CD14-positive monocyte (primary cell): ENCODE measurements at regions not wholly inside any gene's neighbourhood (a gene's known extent, or its start where the extent isn't known, plus 50 kb on each side); places are given as distances from the start of the nearest gene placed in this dataset.
A peak's percentile ranks its signal among the peaks of the same experiment; 100 is the strongest.

Experiments
- DNase-seq, 3 donors: peaks; one replicate each; pipeline ENCODE4 v3.0.0-alpha.2; 2011 to 2022
- H2AFZ ChIP-seq: 2 replicates; pipeline ENCODE4 v1.6.0; 2012; ENCODE audit warnings: mild to moderate bottlenecking, low read depth, low read length, inconsistent platforms; ENCODE audit not compliant: insufficient read depth, poor library complexity, severe bottlenecking
- H3K27ac ChIP-seq, 2 donors: 1 replicate in 1 of 2; 2 replicates in 1 of 2; pipeline ENCODE4 v1.5.1; 2012 to 2013; ENCODE audit warnings: low read length in 2 of 2, control low read depth in 1 of 2, inconsistent platforms in 1 of 2, low read depth in 1 of 2, mild to moderate bottlenecking in 1 of 2
- H3K27me3 ChIP-seq, 2 donors: one replicate each; pipeline versions ENCODE4 v1.6.0 to v1.6.1; 2011 to 2013; ENCODE audit warnings: low read length in 2 of 2; ENCODE audit not compliant: control insufficient read depth in 2 of 2, insufficient read depth in 2 of 2
- H3K36me3 ChIP-seq, 2 donors: replicated peaks in 1 of 2; 1 replicate in 1 of 2; 2 replicates in 1 of 2; pipeline versions ENCODE4 v1.5.1 to v1.6.1; 2012 to 2013; ENCODE audit warnings: low read length in 2 of 2, control low read depth in 1 of 2, inconsistent platforms in 1 of 2, mild to moderate bottlenecking in 1 of 2; ENCODE audit not compliant: insufficient read depth in 2 of 2, control insufficient read depth in 1 of 2
- H3K4me1 ChIP-seq, 2 donors: 1 replicate in 1 of 2; 2 replicates in 1 of 2; pipeline versions ENCODE4 v1.5.1 to v1.6.1; 2012 to 2013; ENCODE audit warnings: low read length in 2 of 2, control low read depth in 1 of 2, inconsistent platforms in 1 of 2, mild to moderate bottlenecking in 1 of 2, moderate library complexity in 1 of 2; ENCODE audit not compliant: insufficient read depth in 2 of 2, control insufficient read depth in 1 of 2
- H3K4me2 ChIP-seq: replicated peaks from 2 replicates; pipeline ENCODE3; 2012; ENCODE audit warnings: low read length, moderate library complexity, mild to moderate bottlenecking; ENCODE audit not compliant: poor library complexity, severe bottlenecking; ENCODE audit errors: extremely low read depth
- H3K4me3 ChIP-seq, 3 experiments: fragments of 200-600 bp in 1 of 3; sonication (generic) in 1 of 3; replicated peaks in 1 of 3; 1 replicate in 2 of 3; 2 replicates in 1 of 3; pipeline ENCODE4 v1.5.1; 2011 to 2013; ENCODE audit warnings: low read length in 3 of 3, mild to moderate bottlenecking in 3 of 3, control low read depth in 2 of 3, low read depth in 2 of 3, inconsistent platforms in 1 of 3, moderate library complexity in 1 of 3
- H3K79me2 ChIP-seq: 2 replicates; pipeline ENCODE4 v1.6.0; 2012; ENCODE audit warnings: mild to moderate bottlenecking, control low read depth, inconsistent platforms, low read length, moderate library complexity; ENCODE audit not compliant: insufficient read depth
- H3K9ac ChIP-seq: 2 replicates; pipeline ENCODE4 v1.6.0; 2017; ENCODE audit warnings: low read length, mild to moderate bottlenecking; ENCODE audit not compliant: insufficient read depth, poor library complexity, severe bottlenecking
- H3K9me3 ChIP-seq, 2 donors: replicated peaks in 1 of 2; 1 replicate in 1 of 2; 2 replicates in 1 of 2; pipeline versions ENCODE4 v1.5.1 to v1.6.1; 2012 to 2013; ENCODE audit warnings: low read length in 2 of 2, control low read depth in 1 of 2; ENCODE audit not compliant: control insufficient read depth in 1 of 2, insufficient read depth in 1 of 2
- H4K20me1 ChIP-seq: 2 replicates; pipeline ENCODE4 v1.6.0; 2012; ENCODE audit warnings: mild to moderate bottlenecking, low read length, control low read depth, moderate library complexity; ENCODE audit not compliant: insufficient read depth
- H3K27ac Mint-ChIP-seq, 7 donors: one replicate each; pipeline ENCODE4 v1.8.0; 2020; ENCODE audit warnings: mild to moderate bottlenecking in 7 of 7, mixed read lengths in 7 of 7, moderate library complexity in 6 of 7, inconsistent platforms in 2 of 7
- H3K27me3 Mint-ChIP-seq, 3 donors: one replicate each; pipeline ENCODE4 v1.8.0; 2021 to 2022; ENCODE audit warnings: low read depth in 3 of 3, mild to moderate bottlenecking in 3 of 3, mixed read lengths in 3 of 3, moderate library complexity in 3 of 3, inconsistent platforms in 1 of 3
- H3K36me3 Mint-ChIP-seq, 2 donors: one replicate each; pipeline ENCODE4 v1.8.0; 2020; ENCODE audit warnings: mixed read lengths in 2 of 2, inconsistent platforms in 1 of 2, mild to moderate bottlenecking in 1 of 2
- H3K4me1 Mint-ChIP-seq: one replicate; pipeline ENCODE4 v1.8.0; 2020; ENCODE audit warnings: mild to moderate bottlenecking, mixed read lengths
- H3K4me3 Mint-ChIP-seq, 2 donors: one replicate each; pipeline ENCODE4 v1.8.0; 2020; ENCODE audit warnings: mild to moderate bottlenecking in 2 of 2, mixed read lengths in 2 of 2, moderate library complexity in 1 of 2
- H3K9me3 Mint-ChIP-seq, 7 donors: one replicate each; pipeline ENCODE4 v1.8.0; 2020 to 2022; ENCODE audit warnings: mixed read lengths in 7 of 7, mild to moderate bottlenecking in 6 of 7, moderate library complexity in 6 of 7, inconsistent platforms in 2 of 7
- CTCF ChIP-seq: fragments of 200-600 bp; IDR thresholded peaks from one replicate; pipeline ENCODE4 v1.8.0; 2022; ENCODE audit warnings: antibody characterized with exemption, mild to moderate bottlenecking
- WGBS: methylation state at CpG from one replicate; pipeline ENCODE4 v1.1.5; 2013; ENCODE audit warnings: missing lambda C conversion rate; ENCODE audit not compliant: insufficient coverage; 5-methylcytosine and 5-hydroxymethylcytosine counted together
- intact Hi-C, 2 donors: fragments of 100-400 bp; cut with micrococcal nuclease; formaldehyde crosslinking; loops; one replicate each; pipeline versions ENCODE4 v1.15.0 to v1.15.1; 2023

GRCh38 chr4:80124246-80125211, 51.5 kb upstream of the ANTXR2 start:
- Mint-ChIP-seq H3K4me1 (peaks cover 29% of the 10 kb centered on the region), H3K36me3 (peaks cover 0 to 2% of the 10 kb centered on the region in 2 donors), H3K27ac (peak overlapping the region in 1 of 7 donors; percentile 37), H3K9me3 (peaks cover 0 to 4% (median 2%) of the 10 kb centered on the region in 7 donors), H3K27me3 (no peaks in the 10 kb centered on the region), H3K4me3 (no peak overlapping the region)
- no peaks in the 10 kb centered on the region for H3K27me3 ChIP-seq
- H3K4me3 ChIP-seq = no peak overlapping the region
- H4K20me1 ChIP-seq = no peaks in the 10 kb centered on the region
- no peak overlapping the region for H2AFZ ChIP-seq
- H3K79me2 ChIP-seq = no peaks in the 10 kb centered on the region
- H3K9me3 ChIP-seq = no peaks in the 10 kb centered on the region
- no peak for TF ChIP-seq CTCF
- no CpG with 5 or more reads among the region's 1 CpG for WGBS
- peaks cover 16 to 25% of the 10 kb centered on the region in 2 donors for H3K4me1 ChIP-seq
- no peak overlapping the region for H3K9ac ChIP-seq
- DNase-seq = no peak
- intact Hi-C loops = loop anchor here (5.0 to 10.0 kb wide), 2 partner anchors 58 to 60 kb away; no protein-coding TSS in a partner anchor
- H3K4me2 ChIP-seq = no peak overlapping the region
- no peak overlapping the region for H3K27ac ChIP-seq
- H3K36me3 ChIP-seq = no peaks in the 10 kb centered on the region
